ENCODE measurements at regions not wholly inside any gene's neighbourhood (a gene's known extent, or its start where the extent isn't known, plus 50 kb on each side); places are given as distances from the start of the nearest gene placed in this dataset.

DNA sequence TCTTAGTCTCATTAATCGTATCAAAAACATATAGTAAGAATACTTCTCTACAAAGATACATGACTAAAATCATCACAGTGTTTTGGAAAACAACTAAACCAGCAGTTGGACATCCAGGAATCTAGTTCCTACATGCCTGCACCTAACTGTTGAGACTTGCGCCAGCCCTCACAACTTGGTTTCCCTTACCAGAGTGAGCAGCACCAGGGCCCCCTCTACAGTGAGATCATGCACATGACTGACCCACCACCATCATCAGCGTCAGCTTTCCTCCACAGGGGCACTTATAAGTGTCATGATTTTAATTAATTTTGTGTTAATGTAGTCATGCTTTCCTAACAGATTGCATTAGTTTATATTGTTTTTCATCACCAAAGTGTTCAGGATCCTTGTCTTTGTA, 1322.0 kb downstream of the EFNB2 start:
- H3K27me3 ChIP-seq (ENCODE audit: low read depth, low read length), result no peaks in the 10 kb centered on the region
- no peaks in the 10 kb centered on the region for H3K4me1 ChIP-seq (ENCODE audit: low read length)
- no peaks in the 10 kb centered on the region for H3K36me3 ChIP-seq (replicated peaks; ENCODE audit: low read depth, low read length)
- no peaks in the 10 kb centered on the region for H3K9me3 ChIP-seq (ENCODE audit: insufficient read depth, low read length)
- TF ChIP-seq, protein P1, sequence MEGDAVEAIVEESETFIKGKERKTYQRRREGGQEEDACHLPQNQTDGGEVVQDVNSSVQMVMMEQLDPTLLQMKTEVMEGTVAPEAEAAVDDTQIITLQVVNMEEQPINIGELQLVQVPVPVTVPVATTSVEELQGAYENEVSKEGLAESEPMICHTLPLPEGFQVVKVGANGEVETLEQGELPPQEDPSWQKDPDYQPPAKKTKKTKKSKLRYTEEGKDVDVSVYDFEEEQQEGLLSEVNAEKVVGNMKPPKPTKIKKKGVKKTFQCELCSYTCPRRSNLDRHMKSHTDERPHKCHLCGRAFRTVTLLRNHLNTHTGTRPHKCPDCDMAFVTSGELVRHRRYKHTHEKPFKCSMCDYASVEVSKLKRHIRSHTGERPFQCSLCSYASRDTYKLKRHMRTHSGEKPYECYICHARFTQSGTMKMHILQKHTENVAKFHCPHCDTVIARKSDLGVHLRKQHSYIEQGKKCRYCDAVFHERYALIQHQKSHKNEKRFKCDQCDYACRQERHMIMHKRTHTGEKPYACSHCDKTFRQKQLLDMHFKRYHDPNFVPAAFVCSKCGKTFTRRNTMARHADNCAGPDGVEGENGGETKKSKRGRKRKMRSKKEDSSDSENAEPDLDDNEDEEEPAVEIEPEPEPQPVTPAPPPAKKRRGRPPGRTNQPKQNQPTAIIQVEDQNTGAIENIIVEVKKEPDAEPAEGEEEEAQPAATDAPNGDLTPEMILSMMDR (IDR thresholded peaks at IDR 0.05; ENCODE audit: low read depth, low read length), result no peak
- no peak for TF ChIP-seq EZH2phosphoT487 (IDR thresholded peaks at IDR 0.05; ENCODE audit: low read depth)
- no peak overlapping the region for H3K9ac ChIP-seq (ENCODE audit: low read length)
- H2AFZ ChIP-seq (ENCODE audit: low read depth, low read length), result no peak overlapping the region
- no peak overlapping the region for H3K27ac ChIP-seq (ENCODE audit: low read length)
- H3K4me2 ChIP-seq (ENCODE audit: low read length), result no peak overlapping the region
- no peaks in the 10 kb centered on the region for H3K79me2 ChIP-seq (ENCODE audit: low read length)
- H3K4me3 ChIP-seq (ENCODE audit: low read length), result no peak overlapping the region
- H4K20me1 ChIP-seq (ENCODE audit: insufficient read depth, low read length), result no peaks in the 10 kb centered on the region

- H3K27me3 ChIP-seq (ENCODE audit: low read depth, low read length), result no peaks in the 10 kb centered on the region
- no peak overlapping the region for H3K4me2 ChIP-seq (ENCODE audit: low read length)
- no peaks in the 10 kb centered on the region for H3K36me3 ChIP-seq (replicated peaks; ENCODE audit: low read depth, low read length)
- no peak overlapping the region for H3K9ac ChIP-seq (ENCODE audit: low read length)
- H3K27ac ChIP-seq (ENCODE audit: low read length), result no peak overlapping the region
- H3K4me1 ChIP-seq (ENCODE audit: low read length), result no peaks in the 10 kb centered on the region
- no peak overlapping the region for H3K4me3 ChIP-seq (ENCODE audit: low read length)
- H3K9me3 ChIP-seq (ENCODE audit: insufficient read depth, low read length), result no peaks in the 10 kb centered on the region
- H4K20me1 ChIP-seq (ENCODE audit: insufficient read depth, low read length), result no peaks in the 10 kb centered on the region
- H2AFZ ChIP-seq (ENCODE audit: low read depth, low read length), result no peak overlapping the region
- no peak for TF ChIP-seq EZH2phosphoT487 (IDR thresholded peaks at IDR 0.05; ENCODE audit: low read depth)
- TF ChIP-seq, protein P1 (IDR thresholded peaks at IDR 0.05; ENCODE audit: low read depth, low read length), result no peak
- H3K79me2 ChIP-seq (ENCODE audit: low read length), result no peaks in the 10 kb centered on the region
These were observed 1327.7 kb downstream of the EFNB2 start for GRCh38 chr13:105207572-105208293.

DNA sequence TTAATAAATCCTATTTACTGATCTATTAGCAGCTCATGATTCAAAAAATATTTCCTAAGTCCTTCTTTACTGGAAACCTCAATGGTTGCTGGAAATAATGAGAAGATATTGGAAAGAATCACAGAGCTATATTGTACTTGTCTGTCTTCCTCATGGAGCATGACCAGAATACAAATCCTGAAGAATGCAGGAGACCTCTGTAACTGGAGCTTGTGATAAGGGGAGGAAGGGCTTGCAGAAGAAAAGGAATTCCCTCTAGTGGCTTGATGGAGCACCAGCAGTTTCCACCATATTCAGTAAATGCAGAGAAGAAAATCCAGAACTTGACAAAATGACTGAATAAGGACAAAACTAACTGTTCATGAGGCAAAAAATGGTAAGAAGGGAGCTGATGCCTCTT, 1333.1 kb downstream of the EFNB2 start:
- TF ChIP-seq, protein P1 (IDR thresholded peaks at IDR 0.05; ENCODE audit: low read depth, low read length), result peak; percentile 31
- no peak for TF ChIP-seq EZH2phosphoT487 (IDR thresholded peaks at IDR 0.05; ENCODE audit: low read depth)
- no peaks in the 10 kb centered on the region for H3K27me3 ChIP-seq (ENCODE audit: low read depth, low read length)
- H3K4me1 ChIP-seq (ENCODE audit: low read length), result no peaks in the 10 kb centered on the region
- H3K9ac ChIP-seq (ENCODE audit: low read length), result no peak overlapping the region
- no peaks in the 10 kb centered on the region for H4K20me1 ChIP-seq (ENCODE audit: insufficient read depth, low read length)
- H3K27ac ChIP-seq (ENCODE audit: low read length), result no peak overlapping the region
- no peaks in the 10 kb centered on the region for H3K9me3 ChIP-seq (ENCODE audit: insufficient read depth, low read length)
- no peaks in the 10 kb centered on the region for H3K36me3 ChIP-seq (replicated peaks; ENCODE audit: low read depth, low read length)
- H3K4me3 ChIP-seq (ENCODE audit: low read length), result no peak overlapping the region
- H2AFZ ChIP-seq (ENCODE audit: low read depth, low read length), result no peak overlapping the region
- H3K4me2 ChIP-seq (ENCODE audit: low read length), result no peak overlapping the region
- H3K79me2 ChIP-seq (ENCODE audit: low read length), result no peaks in the 10 kb centered on the region

DNA sequence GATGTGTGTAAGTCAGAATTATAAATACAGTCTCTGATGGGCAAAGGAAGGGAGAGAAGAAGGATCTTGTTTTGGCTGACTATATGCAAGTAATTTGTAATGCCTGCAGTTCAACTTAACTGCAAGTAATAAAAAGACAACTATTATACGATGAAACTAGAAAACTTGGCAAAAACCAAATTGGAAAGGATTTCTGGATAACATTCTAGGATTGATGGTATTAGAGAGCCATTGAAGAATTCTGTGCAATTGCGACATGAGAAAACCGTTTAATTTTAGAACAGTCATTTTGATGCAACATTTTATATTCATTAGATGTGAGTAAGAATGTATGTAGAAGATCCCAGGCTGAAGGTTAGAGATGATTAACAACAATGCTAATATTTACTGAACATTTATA, 1334.1 kb downstream of the EFNB2 start:
- Histone ChIP-seq H3K36me3 (replicated peaks; ENCODE audit: low read depth, low read length) (no peaks in the 10 kb centered on the region), H3K79me2 (ENCODE audit: low read length) (no peaks in the 10 kb centered on the region), H2AFZ (ENCODE audit: low read depth, low read length) (no peak overlapping the region), H3K4me2 (ENCODE audit: low read length) (no peak overlapping the region), H3K4me3 (ENCODE audit: low read length) (no peak overlapping the region), H3K4me1 (ENCODE audit: low read length) (no peaks in the 10 kb centered on the region), H3K27ac (ENCODE audit: low read length) (no peak overlapping the region), H3K9ac (ENCODE audit: low read length) (no peak overlapping the region), H3K9me3 (ENCODE audit: insufficient read depth, low read length) (no peaks in the 10 kb centered on the region), H4K20me1 (ENCODE audit: insufficient read depth, low read length) (no peaks in the 10 kb centered on the region), H3K27me3 (ENCODE audit: low read depth, low read length) (no peaks in the 10 kb centered on the region)
- no peak for TF ChIP-seq EZH2phosphoT487 (IDR thresholded peaks at IDR 0.05; ENCODE audit: low read depth)
- TF ChIP-seq, protein P1 (IDR thresholded peaks at IDR 0.05; ENCODE audit: low read depth, low read length), result no peak

Measured in OCI-LY3 (cell line).